Hepatocyte (in vitro differentiated cells): ENCODE measurements at regions not wholly inside any gene's neighbourhood (a gene's known extent, or its start where the extent isn't known, plus 50 kb on each side); places are given as distances from the start of the nearest gene placed in this dataset.

Source experiments
- EZH2 ChIP-seq: fragments of 200-600 bp; sonication (generic); IDR thresholded peaks from 2 replicates; pipeline ENCODE4 v1.6.1; 2016; ENCODE audit warnings: antibody characterized with exemption, mild to moderate bottlenecking, borderline replicate concordance
- EZH2phosphoT487 ChIP-seq: fragments of 200-600 bp; sonication (generic); IDR thresholded peaks from one replicate; pipeline ENCODE4 v1.6.1; 2018; ENCODE audit warnings: antibody characterized with exemption, mild to moderate bottlenecking, low read depth, moderate library complexity; ENCODE audit not compliant: unreplicated experiment, severe bottlenecking
- TF ChIP-seq, protein P1 (sequence below): fragments of 200-600 bp; sonication (generic); IDR thresholded peaks from 2 replicates; pipeline ENCODE4 v1.5.1; 2016; ENCODE audit warnings: antibody characterized with exemption, mild to moderate bottlenecking; ENCODE audit not compliant: poor library complexity

DNA sequence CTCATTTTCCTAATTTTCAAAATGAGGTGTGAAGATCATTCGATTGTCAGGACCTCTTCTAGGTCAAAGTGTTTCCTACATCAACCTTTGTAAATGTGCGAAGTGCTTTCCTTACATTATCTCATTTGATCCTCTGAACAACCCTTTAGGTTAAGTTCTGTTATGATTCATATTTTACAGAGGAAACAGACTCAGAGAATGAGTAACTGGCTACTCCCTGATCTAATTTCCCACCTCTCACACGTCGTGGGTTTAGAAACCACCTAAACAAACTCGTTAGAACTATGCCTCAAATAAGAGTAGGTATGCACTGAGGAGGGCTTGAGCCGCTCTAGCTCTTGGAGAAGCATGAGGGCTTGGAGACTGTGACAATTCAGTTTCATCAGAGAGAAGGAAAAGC, 148.6 kb downstream of the CD47 start:
- TF ChIP-seq EZH2 (no peak), EZH2phosphoT487 (no peak)
- TF ChIP-seq, protein P1, sequence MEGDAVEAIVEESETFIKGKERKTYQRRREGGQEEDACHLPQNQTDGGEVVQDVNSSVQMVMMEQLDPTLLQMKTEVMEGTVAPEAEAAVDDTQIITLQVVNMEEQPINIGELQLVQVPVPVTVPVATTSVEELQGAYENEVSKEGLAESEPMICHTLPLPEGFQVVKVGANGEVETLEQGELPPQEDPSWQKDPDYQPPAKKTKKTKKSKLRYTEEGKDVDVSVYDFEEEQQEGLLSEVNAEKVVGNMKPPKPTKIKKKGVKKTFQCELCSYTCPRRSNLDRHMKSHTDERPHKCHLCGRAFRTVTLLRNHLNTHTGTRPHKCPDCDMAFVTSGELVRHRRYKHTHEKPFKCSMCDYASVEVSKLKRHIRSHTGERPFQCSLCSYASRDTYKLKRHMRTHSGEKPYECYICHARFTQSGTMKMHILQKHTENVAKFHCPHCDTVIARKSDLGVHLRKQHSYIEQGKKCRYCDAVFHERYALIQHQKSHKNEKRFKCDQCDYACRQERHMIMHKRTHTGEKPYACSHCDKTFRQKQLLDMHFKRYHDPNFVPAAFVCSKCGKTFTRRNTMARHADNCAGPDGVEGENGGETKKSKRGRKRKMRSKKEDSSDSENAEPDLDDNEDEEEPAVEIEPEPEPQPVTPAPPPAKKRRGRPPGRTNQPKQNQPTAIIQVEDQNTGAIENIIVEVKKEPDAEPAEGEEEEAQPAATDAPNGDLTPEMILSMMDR = no peak
